HG03175 (cell line): ENCODE measurements at regions not wholly inside any gene's neighbourhood (a gene's known extent, or its start where the extent isn't known, plus 50 kb on each side); places are given as distances from the start of the nearest gene placed in this dataset.

Experiments used
- ATAC-seq: cut with Tn5 transposase; IDR thresholded peaks from one replicate; pipeline ENCODE4 v1.9.1; 2021; ENCODE audit warnings: mild to moderate bottlenecking, moderate library complexity; ENCODE audit not compliant: unreplicated experiment

- no peak for ATAC-seq
Observed at GRCh38 chr17:77358801-77359200, 218.0 kb downstream of the SEC14L1 start.

- no peak for ATAC-seq
Observed at GRCh38 chr17:77359236-77359635, 218.5 kb downstream of the SEC14L1 start.

DNA sequence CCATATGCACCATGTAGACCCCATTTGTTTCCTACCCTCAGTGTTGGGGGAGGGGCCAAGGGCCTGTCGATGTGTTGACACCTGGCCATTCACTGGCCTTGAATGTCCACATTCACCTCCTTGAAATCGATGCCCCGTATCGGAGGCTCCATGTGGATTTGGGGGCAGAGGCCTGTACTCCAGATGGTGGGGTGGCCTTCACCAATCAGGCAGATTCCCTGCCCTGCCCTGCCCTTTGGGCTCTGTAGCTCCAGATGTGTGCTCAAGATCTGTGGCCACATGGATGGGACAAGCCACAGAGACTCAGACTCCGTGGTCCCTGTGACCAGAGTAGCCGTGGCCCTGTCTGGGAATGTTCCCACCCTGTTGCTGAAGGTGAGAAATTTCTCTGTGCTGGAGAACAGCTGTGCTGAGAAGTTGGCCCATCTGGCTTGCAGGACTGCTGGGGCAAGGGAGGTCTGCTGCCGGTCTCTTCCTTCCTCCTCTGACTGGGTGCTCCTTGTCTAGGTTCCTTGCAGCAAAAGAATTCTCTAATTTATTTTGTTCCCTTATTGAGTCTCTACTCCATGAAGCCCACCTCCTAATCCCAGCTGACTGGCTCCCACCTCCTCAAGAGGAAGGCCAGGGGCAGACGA lies 221.3 kb downstream of the SEC14L1 start:
- ATAC-seq: no peak

DNA sequence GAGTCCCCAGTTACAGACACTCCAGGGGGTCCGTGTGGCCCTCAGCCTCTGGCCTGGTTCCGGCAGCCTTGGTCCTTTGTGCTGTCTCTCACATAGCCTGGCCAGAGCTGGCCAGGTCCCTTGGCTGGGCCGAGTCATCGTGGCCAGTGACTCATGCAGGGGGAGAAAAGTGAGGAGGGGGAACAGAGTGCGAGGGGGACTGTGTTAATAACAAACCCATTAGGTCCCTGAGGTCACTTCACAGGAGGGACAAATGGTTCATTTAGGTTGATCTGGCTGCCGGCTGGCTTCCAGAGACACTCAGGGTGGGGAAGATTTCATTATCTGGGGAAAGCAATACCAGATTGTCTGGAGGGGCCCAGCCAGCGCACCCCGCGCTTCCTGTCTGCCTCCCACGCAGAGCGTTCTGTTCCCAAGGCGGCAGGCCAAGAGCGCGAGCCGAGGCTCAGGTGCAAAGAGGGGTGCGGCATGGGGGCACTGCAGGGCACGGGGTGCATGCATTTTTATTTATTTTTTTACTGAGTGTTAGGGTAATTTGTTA lies 223.1 kb downstream of the SEC14L1 start:
- no peak for ATAC-seq

DNA sequence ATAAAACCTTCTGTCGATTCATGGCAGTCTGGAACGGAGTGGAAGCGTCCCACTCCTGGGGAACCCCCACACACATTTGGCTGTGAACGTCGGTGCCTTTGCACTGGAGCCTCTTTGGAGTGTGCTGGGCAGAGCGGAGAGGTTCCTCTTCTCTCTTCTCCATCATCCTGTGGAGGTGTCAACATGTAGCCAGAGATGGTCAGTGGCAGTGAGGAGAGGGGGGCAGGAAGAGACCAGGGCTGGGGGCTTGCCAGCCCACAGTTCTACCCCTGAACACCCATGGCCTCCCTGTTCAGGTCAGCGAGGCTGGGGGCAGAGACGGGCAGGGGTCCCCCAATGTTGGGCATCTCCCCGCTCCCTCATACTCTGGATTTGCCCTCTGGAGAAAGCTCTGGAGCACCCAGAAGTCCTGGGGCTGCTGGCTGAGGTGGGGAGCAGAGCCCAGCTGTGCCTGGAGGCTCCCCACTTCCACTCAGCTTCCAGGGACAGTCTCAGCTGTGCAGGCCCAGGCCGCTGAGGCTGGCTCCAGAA lies 223.7 kb downstream of the SEC14L1 start:
- ATAC-seq: no peak

GRCh38 chr17:77364941-77365583 lies 224.3 kb downstream of the SEC14L1 start:
- no peak for ATAC-seq

DNA sequence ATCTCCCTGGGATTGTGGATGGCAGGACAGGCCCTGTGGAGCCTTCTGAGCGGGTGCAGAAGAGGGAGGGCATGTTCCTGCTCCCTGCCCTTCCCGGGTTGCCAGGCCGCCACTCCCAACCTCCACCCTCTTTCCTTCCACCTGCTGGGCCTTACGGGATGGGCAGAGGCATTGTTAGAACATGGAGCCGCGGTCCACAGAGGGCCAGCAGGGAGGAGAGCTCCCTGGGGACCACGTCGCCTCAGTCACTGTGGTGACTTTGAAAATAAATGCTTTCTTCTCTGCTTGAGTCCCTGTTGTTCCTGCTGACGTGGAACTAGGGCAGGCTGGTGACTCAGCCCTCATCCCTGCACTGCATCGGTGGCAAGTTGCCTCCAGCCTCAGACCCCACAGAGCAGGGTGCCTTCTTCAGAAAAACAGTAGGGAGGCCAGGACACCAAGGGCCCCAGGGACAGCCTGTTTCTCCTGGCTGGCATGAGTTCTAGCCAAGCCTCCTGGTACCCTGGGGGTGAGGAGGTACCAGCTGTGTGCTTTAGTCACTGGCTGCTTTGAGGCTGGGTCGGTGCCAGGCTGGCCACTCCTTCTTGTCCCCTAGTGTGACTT lies 224.9 kb downstream of the SEC14L1 start:
- no peak for ATAC-seq

DNA sequence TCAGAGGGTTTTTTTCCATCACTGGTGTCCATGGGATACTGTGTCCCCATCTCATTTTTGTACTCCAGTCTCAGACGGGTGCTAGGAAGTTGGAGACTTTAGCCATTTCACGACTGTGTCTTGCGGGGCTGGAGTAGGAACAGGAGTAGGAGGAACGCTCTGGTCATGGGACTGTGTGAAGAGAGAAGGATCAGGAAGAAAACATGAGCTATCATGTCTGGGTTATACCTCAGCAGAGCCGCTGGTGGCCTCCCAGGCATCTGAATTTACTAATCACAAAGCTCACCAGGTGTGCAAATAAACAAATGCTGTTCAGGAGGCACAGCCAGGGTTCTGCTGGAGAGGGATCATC lies 225.4 kb downstream of the SEC14L1 start:
- no peak for ATAC-seq

GRCh38 chr17:77366558-77367245 lies 225.9 kb downstream of the SEC14L1 start:
- no peak for ATAC-seq

- ATAC-seq: no peak
Observed at GRCh38 chr17:77369544-77369971, 228.8 kb downstream of the SEC14L1 start.

- ATAC-seq: no peak
Observed at GRCh38 chr17:77370586-77370985, 229.8 kb downstream of the SEC14L1 start.

GRCh38 chr17:77371117-77371887 lies 230.5 kb downstream of the SEC14L1 start:
- no peak for ATAC-seq

GRCh38 chr17:77371888-77372443 lies 231.2 kb downstream of the SEC14L1 start:
- ATAC-seq: no peak

DNA sequence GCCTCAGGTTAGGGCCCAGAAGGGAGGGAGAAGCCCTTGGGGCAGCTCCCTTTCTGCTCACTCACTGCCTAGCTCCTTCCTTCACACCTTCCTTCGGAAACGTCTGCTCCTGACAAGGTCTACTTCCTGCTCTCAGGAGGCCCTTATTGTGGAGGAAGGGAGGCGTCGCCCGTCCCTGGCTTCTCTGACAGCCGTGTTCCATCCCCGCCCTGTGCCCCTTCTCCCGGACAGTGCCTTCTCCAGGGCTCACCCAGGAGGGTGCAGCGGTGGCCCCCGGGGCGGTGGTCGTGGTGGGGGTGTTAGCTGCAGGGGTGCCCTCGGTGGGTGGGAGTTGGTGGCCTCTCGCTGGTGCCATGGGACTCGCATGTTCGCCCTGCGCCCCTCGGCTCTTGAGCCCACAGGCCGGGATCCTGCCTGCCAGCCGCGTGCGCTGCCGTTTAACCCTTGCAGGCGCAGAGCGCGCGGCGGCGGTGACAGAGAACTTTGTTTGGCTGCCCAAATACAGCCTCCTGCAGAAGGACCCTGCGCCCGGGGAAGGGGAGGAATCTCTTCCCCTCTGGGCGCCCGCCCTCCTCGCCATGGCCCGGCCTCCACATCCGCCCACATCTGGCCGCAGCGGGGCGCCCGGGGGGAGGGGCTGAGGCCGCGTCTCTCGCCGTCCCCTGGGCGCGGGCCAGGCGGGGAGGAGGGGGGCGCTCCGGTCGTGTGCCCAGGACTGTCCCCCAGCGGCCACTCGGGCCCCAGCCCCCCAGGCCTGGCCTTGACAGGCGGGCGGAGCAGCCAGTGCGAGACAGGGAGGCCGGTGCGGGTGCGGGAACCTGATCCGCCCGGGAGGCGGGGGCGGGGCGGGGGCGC lies 231.9 kb downstream of the SEC14L1 start:
- ATAC-seq: peak; percentile 62

GRCh38 chr17:77373299-77374169 lies 232.8 kb downstream of the SEC14L1 start:
- peak; percentile 17 for ATAC-seq

DNA sequence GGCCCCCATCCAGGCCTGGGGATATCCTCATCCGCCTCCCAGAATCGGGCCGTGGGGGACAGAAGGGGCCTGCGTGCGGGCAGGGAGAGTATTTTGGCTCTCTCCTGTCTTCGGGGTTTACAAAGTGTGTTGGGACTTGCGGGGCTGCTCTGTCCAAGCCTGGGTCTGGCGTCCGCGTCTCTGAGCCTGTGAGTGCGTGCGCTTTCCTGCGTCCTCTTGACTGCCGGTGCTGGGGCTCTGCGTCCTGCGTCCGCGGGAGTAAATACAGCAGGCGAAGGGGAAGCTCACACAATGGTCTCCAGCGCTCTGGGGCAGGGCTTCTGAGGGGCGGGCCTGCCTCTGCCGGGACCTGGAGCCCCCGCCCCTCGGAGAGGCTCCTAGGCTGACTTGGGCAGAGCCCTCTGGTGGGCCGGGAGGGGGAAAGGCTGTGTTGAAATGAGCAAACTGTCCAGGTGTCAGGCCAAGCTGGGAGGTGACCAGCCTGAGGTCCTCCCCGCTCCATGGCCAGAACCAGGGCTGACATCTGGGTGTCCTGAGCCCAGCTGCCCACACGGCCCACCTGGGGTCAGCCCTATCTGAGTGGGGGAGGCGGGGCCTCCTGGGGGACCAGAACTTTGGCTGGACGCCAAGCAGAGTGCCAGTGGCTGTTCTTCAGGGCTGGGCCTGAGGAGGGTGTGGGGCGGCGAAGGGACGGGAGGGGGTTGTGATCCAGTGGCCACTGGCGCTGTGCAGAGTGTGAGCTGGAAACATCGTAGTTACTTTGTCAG lies 233.6 kb downstream of the SEC14L1 start:
- no peak for ATAC-seq

DNA sequence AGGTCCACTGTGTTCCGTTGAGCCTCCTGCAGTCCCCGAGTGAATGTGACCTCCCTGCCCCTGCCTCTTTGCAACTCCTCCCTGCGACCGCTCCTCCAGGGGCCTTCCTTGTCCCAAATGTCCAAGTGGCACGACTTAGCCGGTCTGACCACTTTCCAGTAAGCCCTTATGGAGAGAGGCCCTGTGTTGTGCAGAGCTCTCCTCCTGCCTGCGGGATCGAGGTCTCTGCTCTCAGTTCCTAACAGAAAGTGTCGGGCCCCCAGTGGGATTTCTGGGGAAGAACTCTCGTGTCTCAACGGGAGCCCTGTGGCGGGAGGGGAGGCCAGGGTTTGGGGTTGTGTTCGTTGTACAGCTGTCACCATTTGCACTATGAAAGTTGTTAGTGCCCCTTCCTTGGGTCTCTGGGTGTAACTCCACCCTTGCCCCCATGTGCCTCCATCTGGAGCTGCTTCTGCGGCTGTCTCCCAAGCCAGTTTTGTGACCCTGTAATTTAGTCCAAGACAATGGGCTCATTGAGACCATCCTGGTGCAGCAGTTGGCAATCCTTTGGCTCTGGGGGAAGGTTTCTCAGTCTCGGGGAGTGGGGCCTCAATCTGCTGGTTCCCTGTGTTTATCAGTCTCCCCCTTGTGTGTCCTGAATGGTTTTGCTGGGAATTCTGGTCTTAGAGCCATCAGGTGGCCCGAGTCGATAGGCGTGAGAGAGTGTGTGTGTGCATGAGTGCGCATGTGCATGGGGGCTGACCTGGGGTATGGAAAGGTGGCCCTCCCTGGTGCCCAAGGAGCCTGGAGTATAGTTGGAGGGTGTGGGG lies 234.5 kb downstream of the SEC14L1 start:
- no peak for ATAC-seq
